ENCODE measurements at regions not wholly inside any gene's neighbourhood (a gene's known extent, or its start where the extent isn't known, plus 50 kb on each side); places are given as distances from the start of the nearest gene placed in this dataset.

DNA sequence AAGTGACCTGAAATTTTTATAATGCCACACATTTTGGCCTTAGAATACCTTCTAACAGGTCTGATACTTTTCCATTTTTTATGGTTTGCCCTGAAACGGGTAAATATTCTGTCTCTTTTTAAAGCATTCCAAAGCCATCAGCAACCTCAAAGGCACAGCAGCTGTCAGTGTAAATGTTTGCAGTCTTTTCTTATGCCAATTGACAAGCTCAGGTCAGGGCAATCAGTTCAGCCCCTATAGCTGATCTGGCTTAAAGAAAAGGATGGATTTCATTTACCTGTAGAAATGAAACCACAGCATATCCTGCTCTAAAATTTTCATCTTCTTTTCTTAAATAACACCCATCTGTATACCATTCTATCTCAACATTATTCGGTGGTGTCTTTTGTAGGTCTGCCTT, 453.6 kb downstream of the KDM5D start:
- TF ChIP-seq POLR2A (IDR thresholded peaks at IDR 0.05), result no peak
- TF ChIP-seq, protein P1, sequence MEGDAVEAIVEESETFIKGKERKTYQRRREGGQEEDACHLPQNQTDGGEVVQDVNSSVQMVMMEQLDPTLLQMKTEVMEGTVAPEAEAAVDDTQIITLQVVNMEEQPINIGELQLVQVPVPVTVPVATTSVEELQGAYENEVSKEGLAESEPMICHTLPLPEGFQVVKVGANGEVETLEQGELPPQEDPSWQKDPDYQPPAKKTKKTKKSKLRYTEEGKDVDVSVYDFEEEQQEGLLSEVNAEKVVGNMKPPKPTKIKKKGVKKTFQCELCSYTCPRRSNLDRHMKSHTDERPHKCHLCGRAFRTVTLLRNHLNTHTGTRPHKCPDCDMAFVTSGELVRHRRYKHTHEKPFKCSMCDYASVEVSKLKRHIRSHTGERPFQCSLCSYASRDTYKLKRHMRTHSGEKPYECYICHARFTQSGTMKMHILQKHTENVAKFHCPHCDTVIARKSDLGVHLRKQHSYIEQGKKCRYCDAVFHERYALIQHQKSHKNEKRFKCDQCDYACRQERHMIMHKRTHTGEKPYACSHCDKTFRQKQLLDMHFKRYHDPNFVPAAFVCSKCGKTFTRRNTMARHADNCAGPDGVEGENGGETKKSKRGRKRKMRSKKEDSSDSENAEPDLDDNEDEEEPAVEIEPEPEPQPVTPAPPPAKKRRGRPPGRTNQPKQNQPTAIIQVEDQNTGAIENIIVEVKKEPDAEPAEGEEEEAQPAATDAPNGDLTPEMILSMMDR (IDR thresholded peaks at IDR 0.05), result no peak
